OCI-LY3 (cell line): ENCODE measurements at regions not wholly inside any gene's neighbourhood (a gene's known extent, or its start where the extent isn't known, plus 50 kb on each side); places are given as distances from the start of the nearest gene placed in this dataset.

Source experiments
- CTCF ChIP-seq: fragments of 200-600, 300-600 bp; sonication (generic); IDR thresholded peaks from 2 replicates; pipeline ENCODE4 v1.5.1; 2014; ENCODE audit warnings: antibody characterized with exemption, low read length, low read depth
- EZH2phosphoT487 ChIP-seq: fragments of 200-600 bp; shearing (Covaris generic); IDR thresholded peaks from 2 replicates; pipeline ENCODE4 v1.6.1; 2018; ENCODE audit warnings: antibody characterized with exemption, mixed run types, low read depth

- TF ChIP-seq CTCF (no peak), EZH2phosphoT487 (no peak)
These were observed 212.0 kb upstream of the TLE3 start for GRCh38 chr15:70309716-70310115.
